Superior temporal gyrus (tissue), 1 donor: ENCODE measurements at regions not wholly inside any gene's neighbourhood (a gene's known extent, or its start where the extent isn't known, plus 50 kb on each side); places are given as distances from the start of the nearest gene placed in this dataset.

ENCODE experiments used
- DNase-seq: peaks from one replicate; pipeline ENCODE4 v3.0.0-alpha.2; 2016; ENCODE audit errors: extremely low spot score

- no peak for DNase-seq
These were observed 193.6 kb upstream of the CEP162 start for GRCh38 chr6:84421031-84421430.

- DNase-seq, result no peak
These were observed 189.8 kb upstream of the CEP162 start for GRCh38 chr6:84417260-84417659.

GRCh38 chr6:84416043-84416657, 188.7 kb upstream of the CEP162 start:
- DNase-seq, result no peak

- no peak for DNase-seq
These were observed 188.1 kb upstream of the CEP162 start for GRCh38 chr6:84415517-84415916.

- no peak for DNase-seq
These were observed 187.6 kb upstream of the CEP162 start for GRCh38 chr6:84415068-84415467.

GRCh38 chr6:84414531-84414930, 187.1 kb upstream of the CEP162 start:
- DNase-seq, result no peak

GRCh38 chr6:84411060-84411629, 183.7 kb upstream of the CEP162 start:
- no peak for DNase-seq

GRCh38 chr6:84409911-84410310, 182.5 kb upstream of the CEP162 start:
- no peak for DNase-seq

- DNase-seq, result no peak
These were observed 180.6 kb upstream of the CEP162 start for GRCh38 chr6:84408028-84408427.

- no peak for DNase-seq
These were observed 176.1 kb upstream of the CEP162 start for GRCh38 chr6:84403545-84403944.

GRCh38 chr6:84399003-84399402, 171.6 kb upstream of the CEP162 start:
- no peak for DNase-seq

GRCh38 chr6:84392261-84392660, 164.8 kb upstream of the CEP162 start:
- DNase-seq, result no peak

- no peak for DNase-seq
These were observed 163.4 kb upstream of the CEP162 start for GRCh38 chr6:84390851-84391250.

- DNase-seq, result no peak
These were observed 162.9 kb upstream of the CEP162 start for GRCh38 chr6:84390334-84390733.

GRCh38 chr6:84379142-84379541, 151.7 kb upstream of the CEP162 start:
- no peak for DNase-seq

- DNase-seq, result no peak
These were observed 144.8 kb upstream of the CEP162 start for GRCh38 chr6:84372290-84372689.

GRCh38 chr6:84371681-84372080, 144.2 kb upstream of the CEP162 start:
- no peak for DNase-seq

GRCh38 chr6:84362193-84362821, 134.9 kb upstream of the CEP162 start:
- no peak for DNase-seq

GRCh38 chr6:84361372-84362192, 134.1 kb upstream of the CEP162 start:
- no peak for DNase-seq

- no peak for DNase-seq
These were observed 132.6 kb upstream of the CEP162 start for GRCh38 chr6:84360039-84360438.

GRCh38 chr6:84358581-84358980, 131.1 kb upstream of the CEP162 start:
- DNase-seq, result no peak

- DNase-seq, result no peak
These were observed 130.2 kb upstream of the CEP162 start for GRCh38 chr6:84357631-84358030.

GRCh38 chr6:84356907-84357306, 129.5 kb upstream of the CEP162 start:
- DNase-seq, result no peak
